ENCODE measurements at regions not wholly inside any gene's neighbourhood (a gene's known extent, or its start where the extent isn't known, plus 50 kb on each side); places are given as distances from the start of the nearest gene placed in this dataset.

DNA sequence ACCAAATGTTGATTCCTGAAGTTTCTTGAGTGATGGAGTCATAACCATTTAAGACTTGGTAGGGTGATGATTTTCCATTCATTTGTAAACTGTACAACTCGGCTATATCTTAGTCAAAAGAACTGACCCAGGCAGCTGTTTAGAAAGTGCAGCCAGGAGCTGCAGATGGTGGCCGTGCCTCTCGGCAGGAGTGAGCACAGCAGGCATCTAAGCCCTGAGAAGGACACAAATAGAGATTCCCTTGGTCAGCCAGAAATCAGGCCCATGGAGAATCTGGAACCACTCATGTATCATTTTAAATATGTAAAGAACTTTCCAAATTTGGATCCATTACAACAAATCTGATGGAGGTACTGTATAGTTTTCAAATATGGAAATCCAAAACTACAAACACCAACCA, 177.0 kb upstream of the AKR1E2 start (continued):
- TF ChIP-seq NR1H2 (CRISPR knock-in tag; IDR thresholded peaks at IDR 0.05) (no peak), FOXK1 (CRISPR knock-in tag; IDR thresholded peaks at IDR 0.05) (no peak), GTF2I (CRISPR knock-in tag; conservative IDR thresholded peaks at IDR 0.05) (no peak), ZNF317 (CRISPR knock-in tag; IDR thresholded peaks at IDR 0.05; ENCODE audit: borderline replicate concordance, low read depth) (no peak)

DNA sequence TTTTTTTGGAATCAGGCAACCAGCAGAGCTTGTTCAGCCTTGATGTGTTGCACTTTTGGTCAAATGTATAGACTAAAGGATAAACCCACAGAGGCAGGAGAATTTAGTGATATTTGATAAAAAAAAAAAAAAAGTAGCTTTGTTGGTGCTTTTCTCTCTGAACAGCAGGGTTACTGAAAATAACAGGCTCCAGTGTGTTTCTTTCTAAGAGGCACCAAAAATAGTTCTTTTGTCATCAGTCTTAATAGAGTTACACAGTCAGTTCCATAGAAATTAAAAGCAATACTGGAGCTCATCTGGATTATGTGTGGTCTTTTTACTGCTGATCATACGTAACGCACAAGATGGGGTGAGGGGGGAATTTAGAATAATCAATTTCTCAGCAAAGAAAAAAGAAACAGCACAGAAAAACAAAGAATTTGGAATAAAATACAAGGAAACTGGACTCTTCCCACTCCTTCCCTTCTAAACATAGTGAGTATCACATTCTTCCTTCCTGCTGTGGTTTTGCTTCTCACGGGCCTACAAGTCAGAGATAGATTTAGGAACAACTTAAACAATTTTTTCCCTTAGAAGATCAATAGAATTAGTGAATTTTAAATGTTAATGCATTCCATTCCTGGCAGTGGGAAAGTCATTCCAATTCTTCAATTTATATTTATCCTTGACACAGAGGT, 178.8 kb upstream of the AKR1E2 start:
- CTCF ChIA-PET: no interaction called here

DNA sequence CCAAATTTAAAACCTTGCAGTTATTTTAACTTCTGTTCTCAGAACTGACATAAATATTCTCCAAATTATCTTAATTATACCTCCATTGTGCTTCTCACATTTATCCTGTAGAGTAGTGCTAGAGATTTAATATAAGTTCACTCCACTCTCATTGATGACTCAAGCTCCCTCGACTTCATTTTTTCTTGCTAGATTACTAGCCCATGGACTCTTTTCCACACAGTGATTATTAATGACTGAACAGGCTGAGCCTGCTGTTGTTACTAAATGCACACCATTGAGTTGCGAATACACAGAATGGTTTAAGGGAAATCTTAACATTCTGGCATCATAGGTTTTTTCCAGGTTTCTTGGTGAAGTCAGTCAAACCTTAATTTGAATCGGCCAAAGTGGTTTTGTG, 179.5 kb upstream of the AKR1E2 start:
- POLR2A ChIA-PET: no interaction called here
- ATAC-seq: no peak
- Mint-ChIP-seq H3K36me3 (no peaks in the 10 kb centered on the region), H3K27me3 (ENCODE audit: low read depth) (peaks cover under 1% of the 10 kb centered on the region), H3K4me1 (peaks cover 4% of the 10 kb centered on the region), H3K4me3 (no peak overlapping the region), H3K9me3 (0 out of 2 replicates have a peak, but pooled peaks cover 3% of the 10 kb centered on the region), H3K27ac (no peak overlapping the region)
- no peak for TF ChIP-seq CTCF (IDR thresholded peaks at IDR 0.05)
- CTCF ChIA-PET: no interaction called here
- no peak for DNase-seq (ENCODE audit: low spot score)

More for the DNA sequence above, 178.8 kb upstream of the AKR1E2 start:
- no peak for TF ChIP-seq ZBTB21 (CRISPR knock-in tag; IDR thresholded peaks at IDR 0.05; ENCODE audit: borderline replicate concordance)
- no peak for TF ChIP-seq GABPB1 (CRISPR knock-in tag; IDR thresholded peaks at IDR 0.05)
- POLR2A ChIA-PET: no interaction called here
- Mint-ChIP-seq H3K36me3 (no peaks in the 10 kb centered on the region), H3K4me1 (peaks cover 4% of the 10 kb centered on the region), H3K9me3 (0 out of 2 replicates have a peak, but pooled peaks cover 3% of the 10 kb centered on the region), H3K27me3 (ENCODE audit: low read depth) (peaks cover 8% of the 10 kb centered on the region), H3K4me3 (no peak overlapping the region), H3K27ac (no peak overlapping the region)
- no peak for ATAC-seq
- DNase-seq (ENCODE audit: low spot score): no peak

GRCh38 chr10:4645836-4646235, 180.2 kb upstream of the AKR1E2 start:
- Mint-ChIP-seq H3K36me3 (no peaks in the 10 kb centered on the region), H3K27me3 (ENCODE audit: low read depth) (no peaks in the 10 kb centered on the region), H3K9me3 (0 out of 2 replicates have a peak, but pooled peaks cover 3% of the 10 kb centered on the region), H3K27ac (no peak overlapping the region), H3K4me1 (peaks cover 4% of the 10 kb centered on the region), H3K4me3 (no peak overlapping the region)
- no peak for TF ChIP-seq NR3C1 (CRISPR knock-in tag; conservative IDR thresholded peaks at IDR 0.05; ENCODE audit: low read depth)
- TF ChIP-seq HMGA2 (CRISPR knock-in tag; IDR thresholded peaks at IDR 0.05): no peak
- no peak for TF ChIP-seq PRRX2 (CRISPR knock-in tag; IDR thresholded peaks at IDR 0.05)
- ATAC-seq: no peak
- DNase-seq (ENCODE audit: low spot score): no peak
- POLR2A ChIA-PET: no interaction called here
- CTCF ChIA-PET: no interaction called here

GRCh38 chr10:4643471-4643870, 182.5 kb upstream of the AKR1E2 start:
- H3K36me3 Mint-ChIP-seq: no peaks in the 10 kb centered on the region
- no peak overlapping the region for H3K4me3 Mint-ChIP-seq
- H3K27ac Mint-ChIP-seq: no peak overlapping the region
- H3K9me3 Mint-ChIP-seq: 0 out of 2 replicates have a peak, but pooled peaks cover 2% of the 10 kb centered on the region
- CTCF ChIA-PET: no interaction called here
- no peak for DNase-seq (ENCODE audit: low spot score)
- peaks cover 4% of the 10 kb centered on the region for H3K4me1 Mint-ChIP-seq
- POLR2A ChIA-PET: no interaction called here
- no peaks in the 10 kb centered on the region for H3K27me3 Mint-ChIP-seq (ENCODE audit: low read depth)
- no peak for ATAC-seq
- TF ChIP-seq TEAD4 (CRISPR knock-in tag; IDR thresholded peaks at IDR 0.05) (no peak), ZNF423 (CRISPR knock-in tag; IDR thresholded peaks at IDR 0.05) (no peak), RORB (CRISPR knock-in tag; IDR thresholded peaks at IDR 0.05) (no peak), ZNF121 (CRISPR knock-in tag; IDR thresholded peaks at IDR 0.05) (no peak), MXD4 (CRISPR knock-in tag; IDR thresholded peaks at IDR 0.05; ENCODE audit: borderline replicate concordance) (no peak), PRDM15 (CRISPR knock-in tag; IDR thresholded peaks at IDR 0.05) (no peak)
- TF ChIP-seq, protein P1, sequence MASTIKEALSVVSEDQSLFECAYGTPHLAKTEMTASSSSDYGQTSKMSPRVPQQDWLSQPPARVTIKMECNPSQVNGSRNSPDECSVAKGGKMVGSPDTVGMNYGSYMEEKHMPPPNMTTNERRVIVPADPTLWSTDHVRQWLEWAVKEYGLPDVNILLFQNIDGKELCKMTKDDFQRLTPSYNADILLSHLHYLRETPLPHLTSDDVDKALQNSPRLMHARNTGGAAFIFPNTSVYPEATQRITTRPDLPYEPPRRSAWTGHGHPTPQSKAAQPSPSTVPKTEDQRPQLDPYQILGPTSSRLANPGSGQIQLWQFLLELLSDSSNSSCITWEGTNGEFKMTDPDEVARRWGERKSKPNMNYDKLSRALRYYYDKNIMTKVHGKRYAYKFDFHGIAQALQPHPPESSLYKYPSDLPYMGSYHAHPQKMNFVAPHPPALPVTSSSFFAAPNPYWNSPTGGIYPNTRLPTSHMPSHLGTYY (CRISPR knock-in tag; IDR thresholded peaks at IDR 0.05): no peak
- TF ChIP-seq, protein P2, sequence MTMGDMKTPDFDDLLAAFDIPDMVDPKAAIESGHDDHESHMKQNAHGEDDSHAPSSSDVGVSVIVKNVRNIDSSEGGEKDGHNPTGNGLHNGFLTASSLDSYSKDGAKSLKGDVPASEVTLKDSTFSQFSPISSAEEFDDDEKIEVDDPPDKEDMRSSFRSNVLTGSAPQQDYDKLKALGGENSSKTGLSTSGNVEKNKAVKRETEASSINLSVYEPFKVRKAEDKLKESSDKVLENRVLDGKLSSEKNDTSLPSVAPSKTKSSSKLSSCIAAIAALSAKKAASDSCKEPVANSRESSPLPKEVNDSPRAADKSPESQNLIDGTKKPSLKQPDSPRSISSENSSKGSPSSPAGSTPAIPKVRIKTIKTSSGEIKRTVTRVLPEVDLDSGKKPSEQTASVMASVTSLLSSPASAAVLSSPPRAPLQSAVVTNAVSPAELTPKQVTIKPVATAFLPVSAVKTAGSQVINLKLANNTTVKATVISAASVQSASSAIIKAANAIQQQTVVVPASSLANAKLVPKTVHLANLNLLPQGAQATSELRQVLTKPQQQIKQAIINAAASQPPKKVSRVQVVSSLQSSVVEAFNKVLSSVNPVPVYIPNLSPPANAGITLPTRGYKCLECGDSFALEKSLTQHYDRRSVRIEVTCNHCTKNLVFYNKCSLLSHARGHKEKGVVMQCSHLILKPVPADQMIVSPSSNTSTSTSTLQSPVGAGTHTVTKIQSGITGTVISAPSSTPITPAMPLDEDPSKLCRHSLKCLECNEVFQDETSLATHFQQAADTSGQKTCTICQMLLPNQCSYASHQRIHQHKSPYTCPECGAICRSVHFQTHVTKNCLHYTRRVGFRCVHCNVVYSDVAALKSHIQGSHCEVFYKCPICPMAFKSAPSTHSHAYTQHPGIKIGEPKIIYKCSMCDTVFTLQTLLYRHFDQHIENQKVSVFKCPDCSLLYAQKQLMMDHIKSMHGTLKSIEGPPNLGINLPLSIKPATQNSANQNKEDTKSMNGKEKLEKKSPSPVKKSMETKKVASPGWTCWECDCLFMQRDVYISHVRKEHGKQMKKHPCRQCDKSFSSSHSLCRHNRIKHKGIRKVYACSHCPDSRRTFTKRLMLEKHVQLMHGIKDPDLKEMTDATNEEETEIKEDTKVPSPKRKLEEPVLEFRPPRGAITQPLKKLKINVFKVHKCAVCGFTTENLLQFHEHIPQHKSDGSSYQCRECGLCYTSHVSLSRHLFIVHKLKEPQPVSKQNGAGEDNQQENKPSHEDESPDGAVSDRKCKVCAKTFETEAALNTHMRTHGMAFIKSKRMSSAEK (CRISPR knock-in tag; IDR thresholded peaks at IDR 0.05; ENCODE audit: borderline replicate concordance): no peak
